ENCODE measurements at regions not wholly inside any gene's neighbourhood (a gene's known extent, or its start where the extent isn't known, plus 50 kb on each side); places are given as distances from the start of the nearest gene placed in this dataset.

DNA sequence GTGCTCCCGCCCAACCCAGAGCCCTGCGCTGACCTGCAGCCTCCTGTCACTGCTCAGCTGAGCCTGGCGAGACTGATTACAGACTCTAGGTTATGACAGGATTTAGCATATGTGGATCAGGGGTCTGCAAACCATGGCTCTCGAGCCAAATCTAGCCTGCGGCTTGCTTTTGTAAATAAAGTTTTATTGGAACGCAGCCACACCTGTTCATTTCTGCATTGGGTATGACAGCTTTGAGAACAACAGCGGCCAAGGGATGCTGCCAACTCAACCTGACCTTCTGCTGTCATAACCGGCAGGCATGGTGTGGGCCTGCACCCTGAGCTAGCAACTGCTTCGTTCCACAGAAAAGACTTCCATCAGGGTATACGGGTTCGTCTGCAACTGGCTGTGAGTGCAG is 50.5 kb upstream of the IQSEC1 start:
- TF ChIP-seq, protein P1, sequence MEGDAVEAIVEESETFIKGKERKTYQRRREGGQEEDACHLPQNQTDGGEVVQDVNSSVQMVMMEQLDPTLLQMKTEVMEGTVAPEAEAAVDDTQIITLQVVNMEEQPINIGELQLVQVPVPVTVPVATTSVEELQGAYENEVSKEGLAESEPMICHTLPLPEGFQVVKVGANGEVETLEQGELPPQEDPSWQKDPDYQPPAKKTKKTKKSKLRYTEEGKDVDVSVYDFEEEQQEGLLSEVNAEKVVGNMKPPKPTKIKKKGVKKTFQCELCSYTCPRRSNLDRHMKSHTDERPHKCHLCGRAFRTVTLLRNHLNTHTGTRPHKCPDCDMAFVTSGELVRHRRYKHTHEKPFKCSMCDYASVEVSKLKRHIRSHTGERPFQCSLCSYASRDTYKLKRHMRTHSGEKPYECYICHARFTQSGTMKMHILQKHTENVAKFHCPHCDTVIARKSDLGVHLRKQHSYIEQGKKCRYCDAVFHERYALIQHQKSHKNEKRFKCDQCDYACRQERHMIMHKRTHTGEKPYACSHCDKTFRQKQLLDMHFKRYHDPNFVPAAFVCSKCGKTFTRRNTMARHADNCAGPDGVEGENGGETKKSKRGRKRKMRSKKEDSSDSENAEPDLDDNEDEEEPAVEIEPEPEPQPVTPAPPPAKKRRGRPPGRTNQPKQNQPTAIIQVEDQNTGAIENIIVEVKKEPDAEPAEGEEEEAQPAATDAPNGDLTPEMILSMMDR (IDR thresholded peaks at IDR 0.05; ENCODE audit: insufficient read depth, low read length, missing control alignments): no peak
- ChIA-PET CTCF (no interaction called here), POLR2A (no interaction called here)
- H3K4me3 ChIP-seq (ENCODE audit: low read depth, low read length): no peak overlapping the region
- no peak for DNase-seq (ENCODE audit: low read depth, low spot score)

DNA sequence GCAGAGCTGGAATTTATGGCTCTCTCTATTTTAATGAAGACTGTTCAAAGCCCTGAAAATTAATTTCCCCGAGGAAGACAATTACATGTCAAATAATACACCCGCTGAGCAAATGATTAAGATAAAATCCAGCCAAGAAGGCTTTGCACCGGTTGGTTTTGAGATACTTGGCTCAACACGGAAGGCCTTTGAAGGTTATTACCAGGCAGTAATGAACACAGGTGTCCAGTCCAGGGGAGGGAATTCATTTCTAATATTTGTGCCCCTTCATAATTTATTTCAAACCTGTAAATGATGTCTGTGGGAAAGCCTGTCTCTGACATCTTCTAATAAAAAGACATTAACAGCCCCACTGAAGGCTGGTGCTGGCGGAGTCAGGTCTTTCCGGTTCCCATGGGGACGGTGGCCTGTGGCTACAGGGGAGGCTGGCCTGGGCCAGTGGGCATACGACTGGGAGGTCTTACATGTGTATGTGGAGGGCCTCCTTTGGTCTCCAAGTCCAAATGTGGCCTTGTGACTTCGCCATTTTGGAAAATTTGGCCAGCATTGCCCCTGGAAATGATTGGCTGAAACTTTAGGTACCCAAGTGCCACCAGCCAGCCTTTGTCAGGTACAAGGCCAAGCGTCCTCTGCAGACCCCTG is 49.9 kb upstream of the IQSEC1 start:
- no peak overlapping the region for H3K4me3 ChIP-seq (ENCODE audit: low read depth, low read length)
- CTCF ChIA-PET: no interaction called here
- TF ChIP-seq, protein P1 (IDR thresholded peaks at IDR 0.05; ENCODE audit: insufficient read depth, low read length, missing control alignments): no peak
- POLR2A ChIA-PET: no interaction called here
- no peak for DNase-seq (ENCODE audit: low read depth, low spot score)
